ENCODE measurements at regions not wholly inside any gene's neighbourhood (a gene's known extent, or its start where the extent isn't known, plus 50 kb on each side); places are given as distances from the start of the nearest gene placed in this dataset.
"Not testable (repeated sequence)": the region's sequence is repeated elsewhere in the genome, so short reads cannot be mapped to it uniquely, and the experiment has no call there.

- DNase-seq: not testable (repeated sequence)
These were observed 294.7 kb upstream of the TEKT4 start for GRCh38 chr2:94576486-94576885.

GRCh38 chr2:94577160-94577559, 294.1 kb upstream of the TEKT4 start:
- DNase-seq: peak; percentile 7

- DNase-seq: not testable (repeated sequence)
These were observed 292.0 kb upstream of the TEKT4 start for GRCh38 chr2:94579221-94579620.

GRCh38 chr2:94583081-94583723, 288.0 kb upstream of the TEKT4 start:
- not testable (repeated sequence) for DNase-seq

- not testable (repeated sequence) for DNase-seq
These were observed 286.7 kb upstream of the TEKT4 start for GRCh38 chr2:94584569-94584968.

- DNase-seq: not testable (repeated sequence)
These were observed 284.9 kb upstream of the TEKT4 start for GRCh38 chr2:94586032-94586982.

GRCh38 chr2:94587042-94587441, 284.2 kb upstream of the TEKT4 start:
- DNase-seq: not testable (repeated sequence)

- not testable (repeated sequence) for DNase-seq
These were observed 277.0 kb upstream of the TEKT4 start for GRCh38 chr2:94594019-94594836.

GRCh38 chr2:94595956-94596355, 275.3 kb upstream of the TEKT4 start:
- not testable (repeated sequence) for DNase-seq

GRCh38 chr2:94598075-94598713, 273.0 kb upstream of the TEKT4 start:
- not testable (repeated sequence) for DNase-seq

GRCh38 chr2:94600929-94601328, 270.3 kb upstream of the TEKT4 start:
- DNase-seq: not testable (repeated sequence)

- no peak for DNase-seq
These were observed 268.8 kb upstream of the TEKT4 start for GRCh38 chr2:94602466-94602865.

GRCh38 chr2:94622113-94622618, 249.1 kb upstream of the TEKT4 start:
- no peak for DNase-seq

GRCh38 chr2:94628953-94629352, 242.3 kb upstream of the TEKT4 start:
- not testable (repeated sequence) for DNase-seq

- not testable (repeated sequence) for DNase-seq
These were observed 229.8 kb upstream of the TEKT4 start for GRCh38 chr2:94641397-94641796.

- DNase-seq: not testable (repeated sequence)
These were observed 219.1 kb upstream of the TEKT4 start for GRCh38 chr2:94652131-94652530.

GRCh38 chr2:94669858-94670257, 201.4 kb upstream of the TEKT4 start:
- not testable (repeated sequence) for DNase-seq

- not testable (repeated sequence) for DNase-seq
These were observed 177.0 kb upstream of the TEKT4 start for GRCh38 chr2:94694236-94694635.

- DNase-seq: not testable (repeated sequence)
These were observed 162.2 kb upstream of the TEKT4 start for GRCh38 chr2:94708982-94709381.

- no peak for DNase-seq
These were observed 145.7 kb upstream of the TEKT4 start for GRCh38 chr2:94725543-94725942.

- DNase-seq: not testable (repeated sequence)
These were observed 135.7 kb upstream of the TEKT4 start for GRCh38 chr2:94735536-94735935.

- DNase-seq: peak; percentile 52
These were observed 134.1 kb upstream of the TEKT4 start for GRCh38 chr2:94737145-94737544.

Measured in NCI-H2029 (cell line).